OCI-LY3 (cell line): ENCODE measurements at regions not wholly inside any gene's neighbourhood (a gene's known extent, or its start where the extent isn't known, plus 50 kb on each side); places are given as distances from the start of the nearest gene placed in this dataset.

ENCODE experiments used
- H2AFZ ChIP-seq: fragments of 200-600, 300-600 bp; shearing (Covaris generic); 2 replicates; pipeline ENCODE4 v1.6.0; 2014; ENCODE audit warnings: antibody characterized with exemption, low read depth, low read length
- H3K27ac ChIP-seq: fragments of 200-600, 300-600 bp; sonication (generic); 2 replicates; pipeline ENCODE4 v1.5.1; 2014; ENCODE audit warnings: mild to moderate bottlenecking, low read length, moderate library complexity, mixed read lengths
- H3K27me3 ChIP-seq: fragments of 200-600, 300-600 bp; sonication (generic); 2 replicates; pipeline ENCODE4 v1.6.1; 2014; ENCODE audit warnings: low read depth, low read length, mixed read lengths
- H3K36me3 ChIP-seq: fragments of 200-600, 300-600 bp; sonication (generic); replicated peaks from 2 replicates; pipeline ENCODE3; 2014; ENCODE audit warnings: low read depth, low read length, mixed read lengths
- H3K4me1 ChIP-seq: fragments of 300-600, 200-600 bp; sonication (generic); 2 replicates; pipeline ENCODE4 v1.6.1; 2014; ENCODE audit warnings: low read length, mixed read lengths
- H3K4me2 ChIP-seq: fragments of 200-600, 300-600 bp; sonication (generic); 2 replicates; pipeline ENCODE4 v1.6.1; 2014; ENCODE audit warnings: low read length, mixed read lengths
- H3K4me3 ChIP-seq: fragments of 300-600, 200-600 bp; sonication (generic); 2 replicates; pipeline ENCODE4 v1.5.1; 2014; ENCODE audit warnings: antibody characterized with exemption, mild to moderate bottlenecking, low read length, moderate library complexity
- H3K79me2 ChIP-seq: fragments of 300-600, 200-600 bp; shearing (Covaris generic); 2 replicates; pipeline ENCODE4 v1.6.1; 2014; ENCODE audit warnings: mild to moderate bottlenecking, low read length, mixed read lengths
- H3K9ac ChIP-seq: fragments of 300-600, 200-600 bp; shearing (Covaris generic); 2 replicates; pipeline ENCODE4 v1.6.0; 2014; ENCODE audit warnings: mild to moderate bottlenecking, low read length, moderate library complexity
- H3K9me3 ChIP-seq: fragments of 200-600, 300-600 bp; shearing (Covaris generic); 2 replicates; pipeline ENCODE4 v1.6.1; 2014; ENCODE audit warnings: low read length, mixed read lengths; ENCODE audit not compliant: insufficient read depth
- H4K20me1 ChIP-seq: fragments of 200-600, 300-600 bp; sonication (generic); 2 replicates; pipeline ENCODE4 v1.6.1; 2016; ENCODE audit warnings: low read length, mixed read lengths; ENCODE audit not compliant: insufficient read depth
- CTCF ChIP-seq: fragments of 200-600, 300-600 bp; sonication (generic); IDR thresholded peaks from 2 replicates; pipeline ENCODE4 v1.5.1; 2014; ENCODE audit warnings: antibody characterized with exemption, low read length, low read depth
- EZH2phosphoT487 ChIP-seq: fragments of 200-600 bp; shearing (Covaris generic); IDR thresholded peaks from 2 replicates; pipeline ENCODE4 v1.6.1; 2018; ENCODE audit warnings: antibody characterized with exemption, mixed run types, low read depth

- Histone ChIP-seq H3K27me3 (no peaks in the 10 kb centered on the region), H3K4me2 (peak overlapping the region; percentile 36), H3K36me3 (peaks cover 7% of the 10 kb centered on the region), H2AFZ (no peak overlapping the region), H4K20me1 (no peaks in the 10 kb centered on the region), H3K4me1 (peaks cover 40% of the 10 kb centered on the region), H3K79me2 (no peaks in the 10 kb centered on the region), H3K27ac (peak overlapping the region; percentile 15; the same call in 1 of the 2 replicates), H3K4me3 (no peak overlapping the region), H3K9me3 (0 out of 2 replicates have a peak, but pooled peaks cover 4% of the 10 kb centered on the region), H3K9ac (no peak overlapping the region)
- no peak for TF ChIP-seq CTCF
- TF ChIP-seq EZH2phosphoT487: no peak
Measured at GRCh38 chr17:70338946-70339354, 169.6 kb downstream of the KCNJ2 start.

- H3K4me2 ChIP-seq: no peak overlapping the region
- H3K4me3 ChIP-seq: no peak overlapping the region
- no peaks in the 10 kb centered on the region for H4K20me1 ChIP-seq
- H3K9ac ChIP-seq: no peak overlapping the region
- H3K4me1 ChIP-seq: peaks cover 34% of the 10 kb centered on the region
- no peak overlapping the region for H2AFZ ChIP-seq
- H3K27me3 ChIP-seq: no peaks in the 10 kb centered on the region
- 0 out of 2 replicates have a peak, but pooled peaks cover 4% of the 10 kb centered on the region for H3K9me3 ChIP-seq
- TF ChIP-seq CTCF: no peak
- TF ChIP-seq EZH2phosphoT487: no peak
- peaks cover 9% of the 10 kb centered on the region for H3K36me3 ChIP-seq
- no peak overlapping the region for H3K27ac ChIP-seq
- H3K79me2 ChIP-seq: no peaks in the 10 kb centered on the region
Measured at GRCh38 chr17:70343114-70343513, 173.8 kb downstream of the KCNJ2 start.

- H3K9me3 ChIP-seq: 0 out of 2 replicates have a peak, but pooled peaks cover 4% of the 10 kb centered on the region
- peak overlapping the region; percentile 57 for H3K27ac ChIP-seq
- TF ChIP-seq CTCF: no peak
- TF ChIP-seq EZH2phosphoT487: no peak
- no peaks in the 10 kb centered on the region for H3K27me3 ChIP-seq
- peaks cover 12% of the 10 kb centered on the region for H3K36me3 ChIP-seq
- H4K20me1 ChIP-seq: no peaks in the 10 kb centered on the region
- peak overlapping the region; percentile 77 for H3K4me2 ChIP-seq
- peak overlapping the region; percentile 28; the same call in 1 of the 2 replicates for H2AFZ ChIP-seq
- peak overlapping the region; percentile 43 for H3K9ac ChIP-seq
- H3K4me3 ChIP-seq: peak overlapping the region; percentile 61
- H3K4me1 ChIP-seq: peaks cover 20% of the 10 kb centered on the region
- no peaks in the 10 kb centered on the region for H3K79me2 ChIP-seq
Measured at GRCh38 chr17:70344386-70345060, 175.2 kb downstream of the KCNJ2 start.

GRCh38 chr17:70345061-70345460 lies 175.7 kb downstream of the KCNJ2 start:
- Histone ChIP-seq H3K27me3 (no peaks in the 10 kb centered on the region), H3K9ac (no peak overlapping the region), H3K4me3 (no peak overlapping the region), H3K4me2 (peak overlapping the region; percentile 77), H3K9me3 (0 out of 2 replicates have a peak, but pooled peaks cover 4% of the 10 kb centered on the region), H3K27ac (no peak overlapping the region), H4K20me1 (no peaks in the 10 kb centered on the region), H2AFZ (no peak overlapping the region), H3K4me1 (peaks cover 19% of the 10 kb centered on the region), H3K79me2 (no peaks in the 10 kb centered on the region), H3K36me3 (peaks cover 13% of the 10 kb centered on the region)
- TF ChIP-seq EZH2phosphoT487: no peak
- TF ChIP-seq CTCF: no peak
